ENCODE measurements at regions not wholly inside any gene's neighbourhood (a gene's known extent, or its start where the extent isn't known, plus 50 kb on each side); places are given as distances from the start of the nearest gene placed in this dataset.
"Not testable (repeated sequence)": the region's sequence is repeated elsewhere in the genome, so short reads cannot be mapped to it uniquely, and the experiment has no call there.

- Histone ChIP-seq H3K27me3 (ENCODE audit: control insufficient read depth in 2 of 2, insufficient read depth in 1 of 2, low read length in 1 of 2) (no peaks in the 10 kb centered on the region), H3K4me3 (ENCODE audit: low read length in 2 of 2) (no peak overlapping the region), H3K4me1 (ENCODE audit: control insufficient read depth in 2 of 2, insufficient read depth in 2 of 2, low read length in 2 of 2) (no peaks in the 10 kb centered on the region), H3K9me3 (ENCODE audit: control insufficient read depth in 2 of 2, insufficient read depth in 1 of 2, low read length in 1 of 2) (no peaks in the 10 kb centered on the region), H3K36me3 (ENCODE audit: control insufficient read depth in 2 of 2, insufficient read depth in 2 of 2, low read length in 1 of 2) (no peaks in the 10 kb centered on the region), H3K27ac (ENCODE audit: low read depth in 1 of 2, low read length in 1 of 2) (no peak overlapping the region)
- 5% methylated on average over 3 of the region's 3 CpGs for WGBS
- DNase-seq (ENCODE audit: low read depth in 6 of 9, low spot score in 9 of 9): peak in 1 of 9 donors; percentile 16
Observed at GRCh38 chr6:137291441-137291840, 72.3 kb upstream of the IFNGR1 start.

- 66% methylated on average over 5 of the region's 5 CpGs for WGBS
- no peaks in the 10 kb centered on the region for H3K4me1 ChIP-seq (ENCODE audit: control insufficient read depth in 2 of 2, insufficient read depth in 2 of 2, low read length in 2 of 2)
- H3K36me3 ChIP-seq (ENCODE audit: control insufficient read depth in 2 of 2, insufficient read depth in 2 of 2, low read length in 1 of 2): no peaks in the 10 kb centered on the region
- no peaks in the 10 kb centered on the region for H3K9me3 ChIP-seq (ENCODE audit: control insufficient read depth in 2 of 2, insufficient read depth in 1 of 2, low read length in 1 of 2)
- no peaks in the 10 kb centered on the region for H3K27me3 ChIP-seq (ENCODE audit: control insufficient read depth in 2 of 2, insufficient read depth in 1 of 2, low read length in 1 of 2)
- H3K4me3 ChIP-seq (ENCODE audit: low read length in 2 of 2): no peak overlapping the region
- H3K27ac ChIP-seq (ENCODE audit: low read depth in 1 of 2, low read length in 1 of 2): no peak overlapping the region
- no peak for DNase-seq (ENCODE audit: low read depth in 6 of 9, low spot score in 9 of 9)
Observed at GRCh38 chr6:137290601-137291261, 71.5 kb upstream of the IFNGR1 start.

GRCh38 chr6:137286916-137287315 is 67.7 kb upstream of the IFNGR1 start:
- no peaks in the 10 kb centered on the region for H3K27me3 ChIP-seq (ENCODE audit: control insufficient read depth in 2 of 2, insufficient read depth in 1 of 2, low read length in 1 of 2)
- H3K4me3 ChIP-seq (ENCODE audit: low read length in 2 of 2): no peak overlapping the region
- DNase-seq (ENCODE audit: low read depth in 6 of 9, low spot score in 9 of 9): no peak
- H3K4me1 ChIP-seq (ENCODE audit: control insufficient read depth in 2 of 2, insufficient read depth in 2 of 2, low read length in 2 of 2): no peaks in the 10 kb centered on the region
- no peaks in the 10 kb centered on the region for H3K9me3 ChIP-seq (ENCODE audit: control insufficient read depth in 2 of 2, insufficient read depth in 1 of 2, low read length in 1 of 2)
- WGBS: 92% methylated on average over 1 of the region's 1 CpG
- no peak overlapping the region for H3K27ac ChIP-seq (ENCODE audit: low read depth in 1 of 2, low read length in 1 of 2)
- H3K36me3 ChIP-seq (ENCODE audit: control insufficient read depth in 2 of 2, insufficient read depth in 2 of 2, low read length in 1 of 2): no peaks in the 10 kb centered on the region

GRCh38 chr6:137286368-137286767 is 67.2 kb upstream of the IFNGR1 start:
- H3K4me3 ChIP-seq (ENCODE audit: low read length in 2 of 2): no peak overlapping the region
- no peaks in the 10 kb centered on the region for H3K36me3 ChIP-seq (ENCODE audit: control insufficient read depth in 2 of 2, insufficient read depth in 2 of 2, low read length in 1 of 2)
- 98% methylated on average over 1 of the region's 1 CpG for WGBS
- no peaks in the 10 kb centered on the region for H3K27me3 ChIP-seq (ENCODE audit: control insufficient read depth in 2 of 2, insufficient read depth in 1 of 2, low read length in 1 of 2)
- no peaks in the 10 kb centered on the region for H3K4me1 ChIP-seq (ENCODE audit: control insufficient read depth in 2 of 2, insufficient read depth in 2 of 2, low read length in 2 of 2)
- DNase-seq (ENCODE audit: low read depth in 6 of 9, low spot score in 9 of 9): no peak
- no peaks in the 10 kb centered on the region for H3K9me3 ChIP-seq (ENCODE audit: control insufficient read depth in 2 of 2, insufficient read depth in 1 of 2, low read length in 1 of 2)
- H3K27ac ChIP-seq (ENCODE audit: low read depth in 1 of 2, low read length in 1 of 2): no peak overlapping the region

- no peaks in the 10 kb centered on the region for H3K27me3 ChIP-seq (ENCODE audit: control insufficient read depth in 2 of 2, insufficient read depth in 1 of 2, low read length in 1 of 2)
- H3K9me3 ChIP-seq (ENCODE audit: control insufficient read depth in 2 of 2, insufficient read depth in 1 of 2, low read length in 1 of 2): no peaks in the 10 kb centered on the region
- H3K4me3 ChIP-seq (ENCODE audit: low read length in 2 of 2): no peak overlapping the region
- no peak for DNase-seq (ENCODE audit: low read depth in 6 of 9, low spot score in 9 of 9)
- no peaks in the 10 kb centered on the region for H3K4me1 ChIP-seq (ENCODE audit: control insufficient read depth in 2 of 2, insufficient read depth in 2 of 2, low read length in 2 of 2)
- no peaks in the 10 kb centered on the region for H3K36me3 ChIP-seq (ENCODE audit: control insufficient read depth in 2 of 2, insufficient read depth in 2 of 2, low read length in 1 of 2)
- H3K27ac ChIP-seq (ENCODE audit: low read depth in 1 of 2, low read length in 1 of 2): no peak overlapping the region
Observed at GRCh38 chr6:137284811-137285110, 65.6 kb upstream of the IFNGR1 start.

GRCh38 chr6:137283940-137284810 is 65.0 kb upstream of the IFNGR1 start:
- H3K4me1 ChIP-seq (ENCODE audit: control insufficient read depth in 2 of 2, insufficient read depth in 2 of 2, low read length in 2 of 2): no peaks in the 10 kb centered on the region
- no peaks in the 10 kb centered on the region for H3K9me3 ChIP-seq (ENCODE audit: control insufficient read depth in 2 of 2, insufficient read depth in 1 of 2, low read length in 1 of 2)
- H3K27ac ChIP-seq (ENCODE audit: low read depth in 1 of 2, low read length in 1 of 2): no peak overlapping the region
- H3K36me3 ChIP-seq (ENCODE audit: control insufficient read depth in 2 of 2, insufficient read depth in 2 of 2, low read length in 1 of 2): no peaks in the 10 kb centered on the region
- no peaks in the 10 kb centered on the region for H3K27me3 ChIP-seq (ENCODE audit: control insufficient read depth in 2 of 2, insufficient read depth in 1 of 2, low read length in 1 of 2)
- DNase-seq (ENCODE audit: low read depth in 6 of 9, low spot score in 9 of 9): no peak
- 93% methylated on average over 9 of the region's 9 CpGs for WGBS
- H3K4me3 ChIP-seq (ENCODE audit: low read length in 2 of 2): no peak overlapping the region

- Histone ChIP-seq H3K4me3 (ENCODE audit: low read length in 2 of 2) (no peak overlapping the region), H3K27ac (ENCODE audit: low read depth in 1 of 2, low read length in 1 of 2) (no peak overlapping the region), H3K9me3 (ENCODE audit: control insufficient read depth in 2 of 2, insufficient read depth in 1 of 2, low read length in 1 of 2) (no peaks in the 10 kb centered on the region), H3K27me3 (ENCODE audit: control insufficient read depth in 2 of 2, insufficient read depth in 1 of 2, low read length in 1 of 2) (no peaks in the 10 kb centered on the region), H3K36me3 (ENCODE audit: control insufficient read depth in 2 of 2, insufficient read depth in 2 of 2, low read length in 1 of 2) (no peaks in the 10 kb centered on the region), H3K4me1 (ENCODE audit: control insufficient read depth in 2 of 2, insufficient read depth in 2 of 2, low read length in 2 of 2) (no peaks in the 10 kb centered on the region)
- 91% methylated on average over 2 of the region's 2 CpGs for WGBS
- DNase-seq (ENCODE audit: low read depth in 6 of 9, low spot score in 9 of 9): no peak
Observed at GRCh38 chr6:137283080-137283479, 63.9 kb upstream of the IFNGR1 start.

GRCh38 chr6:137282254-137282653 is 63.1 kb upstream of the IFNGR1 start:
- Histone ChIP-seq H3K27me3 (ENCODE audit: control insufficient read depth in 2 of 2, insufficient read depth in 1 of 2, low read length in 1 of 2) (no peaks in the 10 kb centered on the region), H3K27ac (ENCODE audit: low read depth in 1 of 2, low read length in 1 of 2) (no peak overlapping the region), H3K4me3 (ENCODE audit: low read length in 2 of 2) (no peak overlapping the region), H3K9me3 (ENCODE audit: control insufficient read depth in 2 of 2, insufficient read depth in 1 of 2, low read length in 1 of 2) (no peaks in the 10 kb centered on the region), H3K36me3 (ENCODE audit: control insufficient read depth in 2 of 2, insufficient read depth in 2 of 2, low read length in 1 of 2) (no peaks in the 10 kb centered on the region), H3K4me1 (ENCODE audit: control insufficient read depth in 2 of 2, insufficient read depth in 2 of 2, low read length in 2 of 2) (no peaks in the 10 kb centered on the region)
- 23% methylated on average over 8 of the region's 8 CpGs for WGBS
- DNase-seq (ENCODE audit: low read depth in 6 of 9, low spot score in 9 of 9): peak in 1 of 9 donors; percentile 11

- not testable (repeated sequence) for H3K4me1 ChIP-seq (ENCODE audit: control insufficient read depth in 2 of 2, insufficient read depth in 2 of 2, low read length in 2 of 2); H3K36me3 ChIP-seq (ENCODE audit: control insufficient read depth in 2 of 2, insufficient read depth in 2 of 2, low read length in 1 of 2); DNase-seq (ENCODE audit: low read depth in 6 of 9, low spot score in 9 of 9); H3K27me3 ChIP-seq (ENCODE audit: control insufficient read depth in 2 of 2, insufficient read depth in 1 of 2, low read length in 1 of 2); H3K27ac ChIP-seq (ENCODE audit: low read depth in 1 of 2, low read length in 1 of 2); H3K9me3 ChIP-seq (ENCODE audit: control insufficient read depth in 2 of 2, insufficient read depth in 1 of 2, low read length in 1 of 2); H3K4me3 ChIP-seq (ENCODE audit: low read length in 2 of 2)
- WGBS: 92% methylated on average over 4 of the region's 4 CpGs
Observed at GRCh38 chr6:137279279-137279678, 60.1 kb upstream of the IFNGR1 start.
